Hematopoietic multipotent progenitor cell (in vitro differentiated cells): ENCODE measurements at regions not wholly inside any gene's neighbourhood (a gene's known extent, or its start where the extent isn't known, plus 50 kb on each side); places are given as distances from the start of the nearest gene placed in this dataset.
"Not testable (repeated sequence)": the region's sequence is repeated elsewhere in the genome, so short reads cannot be mapped to it uniquely, and the experiment has no call there.

Experiments
- DNase-seq, 3 donors: peaks; one replicate each; pipeline ENCODE4 v3.0.0-alpha.2; 2011 to 2015; ENCODE audit warnings: low read depth in 2 of 3, low spot score in 2 of 3

DNA sequence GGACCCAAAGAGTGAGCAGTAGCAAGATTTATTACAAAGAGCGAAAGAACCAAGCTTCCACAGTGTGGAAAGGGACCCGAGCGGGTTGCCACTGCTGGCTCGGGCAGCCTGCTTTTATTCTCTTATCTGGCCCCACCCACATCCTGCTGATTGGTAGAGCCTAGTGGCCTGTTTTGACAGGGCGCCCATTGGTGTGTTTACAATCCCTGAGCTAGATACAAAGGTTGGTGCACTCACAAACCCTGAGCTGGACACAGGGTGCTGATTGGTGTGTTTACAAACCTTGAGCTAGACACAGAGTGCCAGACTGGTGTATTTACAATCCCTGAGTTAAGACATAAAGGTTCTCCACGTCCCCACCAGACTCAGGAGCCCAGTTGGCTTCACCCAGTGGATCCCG is 676.9 kb downstream of the SI start:
- not testable (repeated sequence) for DNase-seq

DNA sequence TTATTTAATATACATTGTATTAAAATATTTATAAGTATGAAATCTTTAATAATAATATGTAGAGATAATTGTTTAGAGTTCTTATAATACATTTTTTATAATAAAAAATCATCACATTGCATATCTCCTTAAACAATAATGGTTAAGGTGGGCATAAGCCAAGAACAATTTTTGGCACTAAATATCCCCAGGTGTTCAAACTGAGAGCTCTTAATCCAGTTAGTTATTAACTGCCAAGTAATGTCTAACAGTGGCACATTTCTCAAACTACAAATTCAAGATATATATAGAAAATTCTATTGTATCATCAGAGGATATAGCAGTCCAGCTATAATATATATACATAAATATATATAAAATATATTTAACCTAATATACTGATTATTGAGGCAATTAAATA is 680.8 kb downstream of the SI start:
- DNase-seq, result no peak

DNA sequence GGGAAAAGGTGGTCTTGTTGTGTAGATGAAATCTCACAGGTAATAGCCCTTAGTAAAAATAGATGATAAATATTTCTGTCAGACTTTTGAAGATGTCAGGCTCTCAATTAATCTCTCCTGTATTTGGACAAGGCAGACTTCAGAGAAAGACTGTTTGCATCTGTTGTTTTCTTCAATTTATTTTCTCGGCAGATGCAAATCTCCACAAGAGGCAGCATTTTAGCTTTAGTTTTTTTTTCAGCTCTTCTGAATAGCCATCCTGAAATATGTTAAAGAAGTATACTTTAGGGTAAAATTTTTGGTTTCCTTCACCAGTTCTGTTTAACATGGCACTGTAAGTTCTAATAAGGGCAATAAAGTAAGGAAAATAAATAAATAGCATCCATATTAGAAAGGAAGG is 685.1 kb downstream of the SI start:
- no peak for DNase-seq

DNA sequence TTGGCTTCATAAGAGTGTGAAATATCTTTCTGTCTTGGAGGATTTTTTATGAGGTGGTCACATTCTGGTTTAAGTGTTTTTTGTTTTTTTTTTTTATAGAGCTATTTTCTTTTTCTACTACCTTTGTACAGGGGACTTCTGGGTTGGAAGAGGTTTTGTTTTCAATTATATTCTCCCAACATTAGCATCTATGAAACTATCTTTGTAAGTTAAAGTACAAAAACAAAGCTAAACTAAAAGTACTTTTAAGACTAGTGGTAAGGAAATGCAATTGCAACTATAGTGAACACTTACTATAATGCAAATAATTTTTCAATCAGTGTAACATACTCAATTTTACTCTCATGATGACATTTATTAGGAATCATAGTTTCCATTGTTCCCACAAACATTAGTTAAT is 688.2 kb downstream of the SI start:
- no peak for DNase-seq

DNA sequence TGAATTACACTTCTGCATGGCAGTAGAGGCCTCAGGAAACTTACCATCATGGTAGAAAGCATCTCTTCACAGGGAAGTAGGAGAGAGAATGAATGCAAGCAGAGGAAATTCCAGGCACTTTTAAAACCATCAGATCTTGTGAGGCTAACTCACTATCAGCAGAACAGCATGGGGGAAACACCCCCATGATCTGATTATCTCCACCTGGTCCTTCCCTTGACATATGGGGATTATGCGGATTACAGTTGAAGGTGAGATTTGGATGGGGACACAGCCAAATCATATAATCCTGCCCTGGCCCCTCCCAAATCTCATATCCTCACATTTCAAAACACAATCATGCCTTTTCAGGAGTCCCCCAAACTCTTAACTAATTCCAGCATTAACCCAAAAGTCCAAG is 691.1 kb downstream of the SI start:
- DNase-seq, result no peak

DNA sequence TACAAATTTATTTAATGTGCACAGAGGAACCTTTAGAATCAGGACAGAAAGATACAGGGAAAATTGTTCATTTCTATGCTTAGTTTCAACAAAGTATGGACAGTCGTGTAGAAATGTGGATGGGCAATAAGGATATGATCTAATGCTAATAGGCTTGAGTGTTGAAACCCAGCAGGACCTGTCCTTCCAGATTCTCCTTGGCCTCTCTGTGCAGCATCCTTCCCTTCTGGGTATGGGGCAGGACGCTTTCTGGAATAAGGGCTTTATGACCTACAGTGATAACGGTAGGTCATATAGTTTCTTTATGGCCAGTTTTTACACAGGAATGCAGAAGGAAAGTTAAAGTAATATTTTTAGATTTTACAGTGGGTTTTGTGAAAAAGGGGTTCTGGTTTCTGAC is 698.1 kb downstream of the SI start:
- no peak for DNase-seq

DNA sequence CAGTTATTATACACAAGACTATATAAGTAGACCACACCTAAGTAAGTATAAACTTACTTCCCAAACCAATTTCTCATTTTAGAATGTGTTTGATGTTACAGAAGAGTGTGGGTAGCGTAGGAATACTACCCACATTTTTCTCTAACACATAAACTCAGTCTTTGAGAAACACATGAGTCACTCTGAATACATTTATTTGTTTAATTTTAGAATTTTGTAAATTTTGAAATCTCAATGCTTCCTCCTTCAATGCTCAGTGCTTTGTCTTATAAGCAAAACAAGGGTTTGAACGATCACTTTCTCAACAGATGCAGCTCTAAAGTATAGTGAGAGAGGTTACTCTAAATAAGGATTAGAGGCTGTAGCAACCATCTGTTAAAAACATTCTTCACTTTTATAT is 700.8 kb downstream of the SI start:
- DNase-seq, result no peak

DNA sequence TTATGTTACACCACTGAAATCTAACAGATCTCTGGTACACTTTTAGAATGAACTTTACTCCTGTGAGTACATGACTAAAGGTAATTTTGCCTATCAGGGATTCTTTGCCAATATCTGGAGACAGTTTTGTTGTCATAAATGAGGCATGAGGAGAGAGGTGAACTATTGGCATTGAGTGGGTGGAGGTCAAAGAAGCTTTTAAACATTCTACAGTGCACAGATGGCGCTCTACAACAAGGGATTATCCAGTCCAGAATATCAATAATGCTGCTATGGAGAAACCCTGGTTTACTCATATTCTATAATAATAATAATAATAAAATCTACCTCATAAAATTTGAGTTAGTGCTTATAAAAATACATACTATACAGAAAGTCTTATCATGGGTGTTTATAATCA is 702.3 kb downstream of the SI start:
- DNase-seq, result no peak

DNA sequence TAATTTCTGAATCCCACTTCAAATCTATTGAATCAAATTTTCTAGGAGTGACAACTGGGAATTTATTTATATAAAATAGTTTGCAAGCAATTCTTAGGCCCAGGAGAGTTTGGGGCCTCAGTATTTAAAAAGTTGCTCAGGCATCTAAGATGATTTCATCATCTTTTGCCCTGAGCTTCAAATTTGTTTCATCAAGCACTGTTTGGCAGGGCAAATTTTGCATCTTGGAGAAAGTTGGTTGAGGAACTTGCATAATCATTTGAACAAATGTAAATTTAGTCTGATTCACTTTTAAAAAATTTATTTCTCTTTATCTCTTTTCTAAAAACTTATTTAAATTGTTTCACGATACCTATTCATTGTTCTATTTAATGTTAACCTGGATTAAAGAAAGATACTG is 702.8 kb downstream of the SI start:
- DNase-seq, result no peak

DNA sequence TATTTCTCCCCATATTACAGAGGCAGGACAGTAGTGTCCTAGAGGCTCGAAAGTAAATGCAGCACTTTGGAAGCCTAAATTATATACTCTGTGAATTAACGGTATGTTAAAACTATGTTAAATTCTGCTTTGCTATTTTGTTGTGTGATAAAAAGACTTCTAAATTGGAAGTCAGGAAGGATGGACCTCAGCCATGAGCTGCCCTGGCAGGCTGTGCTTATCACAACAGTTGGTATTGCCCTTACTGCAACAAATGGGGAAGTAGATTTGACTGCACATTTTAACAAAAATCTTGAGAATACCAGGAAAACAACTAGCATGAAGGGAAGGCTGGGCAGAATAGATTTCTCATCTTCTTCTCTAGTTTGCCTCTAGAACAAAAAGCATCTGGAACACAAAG is 706.6 kb downstream of the SI start:
- no peak for DNase-seq

DNA sequence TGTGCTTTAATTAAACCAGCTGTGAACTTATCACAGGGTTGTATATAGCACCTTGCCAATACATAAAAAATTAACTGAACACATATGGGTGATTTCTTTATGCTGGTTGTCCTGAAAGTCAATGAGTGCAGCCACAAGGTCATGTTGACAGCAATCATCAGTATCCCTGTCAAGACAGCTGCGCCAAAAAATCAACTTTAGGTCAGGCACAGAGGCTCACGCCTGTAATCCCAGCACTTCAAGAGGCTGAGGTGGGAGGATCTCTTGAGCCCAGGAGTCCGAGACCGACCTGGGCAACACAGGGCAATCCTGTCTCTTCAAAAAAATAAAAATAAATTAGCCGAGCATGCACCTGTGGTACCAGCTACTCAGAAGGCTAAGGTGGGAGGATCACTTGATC is 707.3 kb downstream of the SI start:
- DNase-seq, result no peak

DNA sequence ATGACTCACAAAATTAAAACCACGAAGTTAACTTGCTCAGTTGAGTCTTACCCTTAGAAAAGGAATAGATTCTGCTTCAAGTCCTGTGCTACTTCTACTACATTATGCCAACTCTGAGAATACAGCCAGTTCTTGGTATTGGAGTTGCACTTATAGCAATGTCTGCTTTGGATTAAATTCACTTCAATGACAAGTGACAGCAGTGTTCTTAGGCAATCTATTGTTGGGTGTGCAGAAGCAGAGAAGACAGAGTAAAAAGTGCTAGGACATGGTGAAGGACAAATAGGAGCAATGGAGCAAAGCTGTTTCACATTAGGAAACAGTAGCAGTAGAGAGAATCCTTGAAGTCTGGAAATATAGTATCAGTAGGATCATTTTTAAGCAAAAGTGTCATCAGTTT is 713.1 kb downstream of the SI start:
- no peak for DNase-seq

DNA sequence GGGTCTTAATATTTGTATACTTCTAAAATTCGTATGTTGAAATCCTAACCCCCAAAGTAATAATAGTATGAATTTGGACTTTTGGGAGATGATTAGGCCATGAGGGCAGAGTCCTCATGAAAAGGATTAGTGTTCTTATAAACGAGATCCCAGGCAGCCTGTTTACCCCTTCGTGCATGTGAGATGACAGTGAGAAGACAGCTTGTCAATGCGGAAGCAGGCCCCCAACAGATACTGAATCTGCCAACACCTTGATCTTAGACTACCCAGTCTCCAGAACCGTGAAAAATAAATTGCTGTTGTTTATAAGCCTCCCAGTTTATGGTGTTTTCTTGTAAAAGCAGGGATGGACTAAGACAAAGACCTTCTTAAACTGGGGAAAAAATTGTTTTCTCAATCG is 714.2 kb downstream of the SI start:
- DNase-seq, result no peak

DNA sequence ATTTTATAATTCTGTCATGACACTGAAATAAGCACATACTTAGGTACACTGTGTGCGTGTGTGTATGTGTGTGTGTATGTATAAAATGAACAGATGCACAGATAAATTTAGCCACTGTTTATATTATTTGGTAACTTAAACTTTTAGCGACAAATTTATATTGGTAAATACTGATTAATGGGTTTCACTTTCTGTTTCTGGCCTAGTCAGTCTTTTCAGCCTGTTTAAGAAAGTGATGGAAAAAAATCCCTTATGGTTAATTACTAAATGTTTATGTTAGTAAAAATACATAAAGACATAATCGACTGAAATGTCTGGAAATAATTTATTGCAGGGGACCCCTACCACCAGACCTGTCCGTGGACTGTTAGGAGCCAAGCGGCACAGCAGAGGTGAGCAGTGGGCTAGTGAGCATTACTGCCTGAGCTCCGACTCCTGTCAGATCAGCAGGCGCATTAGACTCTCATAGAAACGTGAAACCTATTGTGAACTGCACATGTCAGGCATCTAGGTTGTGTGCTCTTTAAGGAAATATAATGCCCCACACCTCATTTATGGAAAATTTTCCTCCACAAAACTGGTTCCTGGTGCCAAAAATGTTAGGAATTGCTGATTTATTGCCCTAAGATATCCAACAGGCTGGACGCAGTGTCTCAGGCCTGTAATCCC is 717.4 kb downstream of the SI start:
- DNase-seq, result no peak

DNA sequence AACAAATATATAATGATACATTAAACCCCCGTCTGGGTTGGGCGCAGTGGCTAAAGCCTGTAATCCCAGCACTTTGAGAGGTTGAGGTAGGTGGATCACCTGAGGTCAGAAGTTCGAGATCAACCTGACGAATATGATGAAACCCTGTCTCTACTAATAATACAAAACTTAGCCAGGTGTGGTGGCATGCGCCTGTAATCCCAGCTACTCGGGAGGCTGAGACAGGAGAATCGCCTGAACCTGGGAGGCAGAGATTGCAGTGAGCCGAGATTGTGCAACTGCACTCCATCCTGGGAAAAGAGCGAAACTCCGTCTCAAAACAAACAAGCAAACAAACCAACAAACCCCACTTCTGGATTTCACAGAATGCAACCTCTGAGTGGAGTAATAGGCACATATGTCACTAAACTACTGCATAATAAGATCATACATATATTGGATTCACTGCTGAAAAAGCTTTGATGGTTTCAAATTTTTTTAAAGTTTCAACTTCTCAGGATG is 718.2 kb downstream of the SI start:
- no peak for DNase-seq

DNA sequence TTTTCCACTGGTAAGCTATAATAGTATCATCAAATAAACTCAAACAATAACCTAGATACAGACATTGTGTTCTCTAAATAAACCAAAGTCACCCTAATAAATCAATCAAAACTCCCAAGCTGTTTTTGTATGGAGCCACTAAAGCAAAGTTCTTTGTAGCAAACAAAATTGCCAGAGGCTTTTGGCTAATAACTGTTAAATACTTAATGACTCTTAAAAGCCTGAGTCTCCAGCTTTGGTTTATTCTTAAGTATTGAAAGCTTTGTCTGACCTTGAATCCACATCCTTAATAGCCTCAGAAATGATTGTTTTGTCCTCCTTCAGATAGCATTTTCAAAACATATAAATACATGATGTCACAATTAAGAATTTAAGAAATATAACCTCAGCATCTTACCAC is 725.3 kb downstream of the SI start:
- no peak for DNase-seq

DNA sequence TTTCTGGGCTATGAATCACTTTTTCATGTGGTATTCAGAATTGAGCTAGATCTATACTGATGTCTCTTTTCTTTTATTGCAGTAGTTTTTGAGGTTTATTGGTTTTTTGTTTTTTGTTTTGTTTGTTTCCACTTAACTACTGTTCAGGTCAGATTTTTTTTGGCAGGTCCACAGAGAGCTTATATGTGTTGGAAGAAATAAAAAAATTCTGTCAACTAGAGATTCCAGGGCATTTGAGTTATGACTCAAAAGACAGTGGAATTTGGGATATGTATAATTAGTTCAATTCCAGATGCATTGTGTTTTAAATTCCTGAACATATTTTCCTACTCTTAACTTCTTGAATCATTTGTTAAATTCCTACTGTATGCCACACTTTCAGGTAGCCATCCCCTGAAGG is 727.2 kb downstream of the SI start:
- no peak for DNase-seq

DNA sequence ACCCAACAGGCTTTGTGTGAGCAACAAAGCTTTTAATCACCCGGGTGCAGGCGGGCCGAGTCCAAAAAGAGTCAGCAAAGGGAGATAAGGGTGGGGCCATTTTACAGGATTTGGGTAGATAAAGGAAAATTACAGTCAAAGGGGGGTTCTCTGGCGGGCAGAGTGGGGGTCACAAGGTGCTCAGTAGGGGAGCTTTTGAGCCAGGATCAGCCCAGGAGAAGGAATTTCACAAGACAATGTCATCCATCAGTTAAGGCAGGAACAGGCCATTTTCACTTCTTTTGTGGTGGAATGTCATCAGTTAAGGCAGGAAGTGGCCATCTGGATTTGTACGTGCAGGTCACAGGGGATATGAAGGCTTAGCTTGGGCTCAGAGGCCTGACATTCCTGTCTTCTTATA is 736.1 kb downstream of the SI start:
- not testable (repeated sequence) for DNase-seq

DNA sequence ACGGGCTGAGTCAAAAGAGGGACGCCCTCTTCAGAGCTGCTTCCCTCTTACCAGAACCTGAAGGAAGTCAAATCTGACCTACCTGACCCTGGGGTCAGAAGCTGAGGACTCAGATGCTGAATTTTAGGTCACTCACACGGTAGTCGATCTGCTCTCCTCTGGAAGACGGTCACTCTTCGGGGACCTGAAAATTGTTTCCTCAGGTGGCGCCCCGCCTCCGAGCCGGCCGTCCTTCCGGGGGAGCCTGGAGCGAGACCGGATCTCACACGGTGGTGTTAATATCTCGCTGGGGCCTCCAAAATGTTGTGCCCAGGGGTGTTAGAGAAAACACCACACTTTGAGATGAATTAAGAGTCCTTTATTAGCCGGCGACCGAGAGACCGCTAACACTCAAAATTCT is 737.2 kb downstream of the SI start:
- no peak for DNase-seq

DNA sequence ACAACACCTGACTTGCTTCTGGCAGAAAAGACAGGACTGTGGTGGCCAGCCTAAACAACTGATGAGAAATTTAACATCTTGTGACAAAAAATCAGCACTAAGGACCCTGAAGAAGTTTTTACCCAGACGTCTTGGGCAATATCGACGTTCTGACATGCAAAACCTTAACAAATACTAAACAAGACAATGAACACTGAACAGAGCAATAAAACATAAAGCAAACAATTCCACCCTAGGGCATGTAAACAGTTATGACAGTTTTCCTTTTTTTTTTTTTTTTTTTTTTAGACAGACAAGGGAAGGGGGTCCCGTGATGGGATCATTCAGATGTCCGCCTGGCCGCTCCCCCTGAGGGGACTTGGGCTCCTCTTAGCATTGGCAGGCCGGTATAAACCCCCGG is 738.0 kb downstream of the SI start:
- DNase-seq, result no peak

DNA sequence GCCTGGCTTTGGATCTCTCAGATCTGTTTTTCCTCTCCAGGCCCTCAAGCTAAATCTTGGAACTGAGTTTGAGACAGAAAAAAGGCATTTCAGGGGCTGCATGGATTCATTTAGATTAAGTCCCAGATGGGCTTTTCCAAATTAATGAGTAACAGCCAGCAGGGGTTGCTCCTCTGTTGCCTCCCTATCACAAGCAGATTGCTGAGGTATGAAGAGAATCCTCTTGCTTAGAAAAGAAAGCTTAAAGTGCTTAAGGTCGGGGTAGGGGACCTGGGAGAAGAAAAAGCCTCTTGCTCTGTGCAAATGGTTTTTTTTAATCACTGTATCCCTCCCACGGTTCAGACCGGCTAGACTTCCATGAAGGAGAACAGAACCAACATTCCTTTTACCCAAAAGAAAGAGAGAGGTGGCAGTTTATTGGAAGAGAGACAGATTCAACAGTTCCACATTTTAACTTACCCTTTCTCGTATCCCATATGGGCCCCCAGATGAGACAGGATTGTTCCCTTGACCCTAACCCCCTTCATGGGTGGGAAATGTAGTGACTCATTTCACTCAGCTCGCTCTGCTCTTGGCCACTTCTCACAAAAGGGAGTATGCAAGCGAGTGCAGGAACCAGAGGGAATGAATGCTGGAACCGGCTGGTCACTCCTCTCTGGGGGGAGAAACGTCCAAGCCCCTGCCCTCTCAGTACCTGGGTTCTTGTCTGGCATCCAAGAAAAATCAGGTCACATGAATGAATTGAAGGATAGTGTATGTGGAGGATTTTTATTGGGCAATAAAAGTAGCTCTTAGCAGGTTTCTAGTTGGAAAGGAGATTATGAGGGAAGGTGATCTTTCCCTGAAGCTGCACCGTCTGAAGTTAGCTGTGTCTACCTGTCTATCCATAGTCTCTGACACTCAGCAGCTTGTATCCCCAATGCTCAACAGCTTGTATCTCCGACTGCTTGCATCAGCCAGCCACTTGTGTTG is 745.2 kb downstream of the SI start:
- DNase-seq, result no peak

DNA sequence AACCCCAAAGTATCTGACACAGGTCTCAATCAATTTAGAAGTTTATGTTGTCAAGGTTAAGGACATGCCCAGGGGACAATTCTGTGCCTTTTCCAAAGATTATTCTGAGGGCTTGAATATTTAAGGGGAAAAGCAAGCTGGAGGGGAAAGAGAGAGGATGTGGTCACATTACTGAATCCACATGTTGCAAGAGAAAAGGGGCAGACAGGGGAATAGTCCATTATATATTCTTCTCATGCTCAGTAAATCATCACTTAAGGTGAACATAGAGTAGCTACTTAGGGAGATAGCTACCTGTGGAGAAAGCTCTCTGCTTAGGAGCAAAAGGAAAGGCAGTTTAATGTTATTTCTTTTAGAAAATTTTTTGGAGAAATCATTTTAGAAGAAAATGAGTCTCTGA is 751.6 kb downstream of the SI start:
- DNase-seq, result no peak
